Endothelial cell of umbilical vein (primary cell): ENCODE measurements at regions not wholly inside any gene's neighbourhood (a gene's known extent, or its start where the extent isn't known, plus 50 kb on each side); places are given as distances from the start of the nearest gene placed in this dataset.

ENCODE experiments used
- CTCF ChIP-seq, 2 donors: IDR thresholded peaks; 1 replicate in 1 of 2; 2 replicates in 1 of 2; pipeline ENCODE4 v1.5.1; 2011; ENCODE audit warnings: low read length in 2 of 2, mild to moderate bottlenecking in 2 of 2, moderate library complexity in 2 of 2, control low read depth in 1 of 2, inconsistent platforms in 1 of 2, low read depth in 1 of 2; ENCODE audit not compliant: insufficient read depth in 1 of 2; ENCODE audit errors: extremely low read depth in 1 of 2
- EZH2 ChIP-seq: IDR thresholded peaks from 2 replicates; pipeline ENCODE4 v1.6.1; 2012; ENCODE audit warnings: borderline replicate concordance, low read depth, mild to moderate bottlenecking, moderate library complexity, low read length, inconsistent platforms; ENCODE audit not compliant: severe bottlenecking
- GATA2 ChIP-seq: IDR thresholded peaks from 2 replicates; pipeline ENCODE4 v1.7.0; 2011; ENCODE audit warnings: low read depth, mild to moderate bottlenecking, moderate library complexity, mixed read lengths, low read length; ENCODE audit not compliant: insufficient read length, insufficient read depth
- MAX ChIP-seq: IDR thresholded peaks from 2 replicates; pipeline ENCODE4 v1.6.1; 2011; ENCODE audit not compliant: insufficient read depth, insufficient read length
- MYC ChIP-seq: IDR thresholded peaks from one replicate; pipeline ENCODE4 v1.6.1; 2011; ENCODE audit warnings: mild to moderate bottlenecking, low read depth, low read length
- POLR2A ChIP-seq: IDR thresholded peaks from 2 replicates; pipeline ENCODE4 v1.6.1; 2012; ENCODE audit warnings: low read depth, mild to moderate bottlenecking, control low read depth, low read length
- POLR2AphosphoS5 ChIP-seq: IDR thresholded peaks from 2 replicates; pipeline ENCODE4 v1.6.1; 2012; ENCODE audit warnings: low read depth, mild to moderate bottlenecking, control low read depth, low read length, moderate library complexity; ENCODE audit not compliant: insufficient read depth

DNA sequence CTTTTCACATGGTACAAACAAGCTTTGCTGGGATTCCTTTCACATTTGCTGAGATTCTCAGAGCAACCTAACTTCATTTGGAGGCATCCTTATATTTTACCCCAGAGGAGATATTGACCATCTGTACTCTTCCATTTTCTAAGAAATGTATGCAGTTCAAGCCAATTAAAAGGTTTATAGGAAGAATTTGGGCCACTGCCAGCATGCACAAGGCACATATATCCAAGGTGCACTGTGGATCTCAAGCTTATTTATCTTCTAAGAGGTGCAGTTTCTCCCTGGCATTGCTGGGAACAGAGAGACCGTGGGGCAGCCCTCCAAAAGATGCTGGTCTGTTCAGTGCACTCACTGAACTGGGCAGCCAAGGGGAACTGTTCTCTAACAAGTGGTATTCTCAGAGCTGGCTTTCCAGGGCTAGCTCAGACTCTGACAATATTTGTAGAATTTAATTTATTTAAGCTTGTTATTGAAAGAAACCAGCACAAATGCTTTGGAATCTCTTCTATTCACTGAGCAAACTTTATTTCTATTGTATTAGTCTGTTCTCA, 213.3 kb downstream of the TENT4A start:
- no peak for TF ChIP-seq EZH2
- no peak for TF ChIP-seq POLR2A
- no peak for TF ChIP-seq CTCF (IDR thresholded peaks at IDR 0.05; ENCODE audit: extremely low read depth in 1 of 2, insufficient read depth in 1 of 2, low read depth in 1 of 2, low read length in 2 of 2)
- no peak for TF ChIP-seq POLR2AphosphoS5
- no peak for TF ChIP-seq GATA2
- TF ChIP-seq MAX: no peak
- TF ChIP-seq MYC: no peak
